Liver (tissue), 3 donors: ENCODE measurements at regions not wholly inside any gene's neighbourhood (a gene's known extent, or its start where the extent isn't known, plus 50 kb on each side); places are given as distances from the start of the nearest gene placed in this dataset.

Source experiments
- EGR1 ChIP-seq, 2 donors: IDR thresholded peaks; 2 replicates each; pipeline ENCODE4 v1.6.1; 2016 to 2018; ENCODE audit warnings: antibody characterized with exemption in 2 of 2, low read depth in 2 of 2
- GABPA ChIP-seq, 2 donors: IDR thresholded peaks in 1 of 2; conservative IDR thresholded peaks in 1 of 2; 2 replicates each; pipeline ENCODE4 v1.6.1; 2016; ENCODE audit warnings: antibody characterized with exemption in 2 of 2, mild to moderate bottlenecking in 1 of 2, moderate library complexity in 1 of 2
- JUND ChIP-seq, 2 donors: IDR thresholded peaks; 2 replicates each; pipeline ENCODE4 v1.6.1; 2016; ENCODE audit warnings: antibody characterized with exemption in 2 of 2
- RAD21 ChIP-seq, 2 donors: IDR thresholded peaks; 2 replicates each; pipeline ENCODE4 v1.6.1; 2016; ENCODE audit warnings: antibody characterized with exemption in 2 of 2, mild to moderate bottlenecking in 2 of 2
- SP1 ChIP-seq: IDR thresholded peaks from 2 replicates; pipeline ENCODE4 v1.6.1; 2018; ENCODE audit warnings: antibody characterized with exemption, mild to moderate bottlenecking
- TAF1 ChIP-seq: conservative IDR thresholded peaks from 2 replicates; pipeline ENCODE4 v1.6.1; 2016; ENCODE audit warnings: antibody characterized with exemption, mild to moderate bottlenecking
- YY1 ChIP-seq: IDR thresholded peaks from 2 replicates; pipeline ENCODE4 v1.6.1; 2016; ENCODE audit warnings: antibody characterized with exemption, mild to moderate bottlenecking
- ZBTB33 ChIP-seq: IDR thresholded peaks from 2 replicates; pipeline ENCODE4 v1.6.1; 2016; ENCODE audit warnings: antibody characterized with exemption
- TF ChIP-seq, protein P1 (sequence below): IDR thresholded peaks from 2 replicates; pipeline ENCODE4 v1.6.1; 2016; ENCODE audit warnings: antibody characterized with exemption
- TF ChIP-seq, protein P2 (sequence below): fragments of 150-350 bp; IDR thresholded peaks from 2 replicates; pipeline ENCODE4 v1.5.1; 2017; ENCODE audit warnings: improper control_type of control experiment, low read depth, low read length; ENCODE audit not compliant: missing input control
- TF ChIP-seq, protein P3 (sequence below): IDR thresholded peaks from 2 replicates; pipeline ENCODE4 v1.6.1; 2016; ENCODE audit warnings: antibody characterized with exemption, mild to moderate bottlenecking
- donor health status: healthy.
- donor health status: healthy.

- TF ChIP-seq, protein P1, sequence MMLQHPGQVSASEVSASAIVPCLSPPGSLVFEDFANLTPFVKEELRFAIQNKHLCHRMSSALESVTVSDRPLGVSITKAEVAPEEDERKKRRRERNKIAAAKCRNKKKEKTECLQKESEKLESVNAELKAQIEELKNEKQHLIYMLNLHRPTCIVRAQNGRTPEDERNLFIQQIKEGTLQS: no peak
- no peak for TF ChIP-seq TAF1
- no peak for TF ChIP-seq GABPA (IDR thresholded peaks at IDR 0.05 in 1 of 2, conservative IDR thresholded peaks at IDR 0.05 in 1 of 2)
- TF ChIP-seq, protein P2, sequence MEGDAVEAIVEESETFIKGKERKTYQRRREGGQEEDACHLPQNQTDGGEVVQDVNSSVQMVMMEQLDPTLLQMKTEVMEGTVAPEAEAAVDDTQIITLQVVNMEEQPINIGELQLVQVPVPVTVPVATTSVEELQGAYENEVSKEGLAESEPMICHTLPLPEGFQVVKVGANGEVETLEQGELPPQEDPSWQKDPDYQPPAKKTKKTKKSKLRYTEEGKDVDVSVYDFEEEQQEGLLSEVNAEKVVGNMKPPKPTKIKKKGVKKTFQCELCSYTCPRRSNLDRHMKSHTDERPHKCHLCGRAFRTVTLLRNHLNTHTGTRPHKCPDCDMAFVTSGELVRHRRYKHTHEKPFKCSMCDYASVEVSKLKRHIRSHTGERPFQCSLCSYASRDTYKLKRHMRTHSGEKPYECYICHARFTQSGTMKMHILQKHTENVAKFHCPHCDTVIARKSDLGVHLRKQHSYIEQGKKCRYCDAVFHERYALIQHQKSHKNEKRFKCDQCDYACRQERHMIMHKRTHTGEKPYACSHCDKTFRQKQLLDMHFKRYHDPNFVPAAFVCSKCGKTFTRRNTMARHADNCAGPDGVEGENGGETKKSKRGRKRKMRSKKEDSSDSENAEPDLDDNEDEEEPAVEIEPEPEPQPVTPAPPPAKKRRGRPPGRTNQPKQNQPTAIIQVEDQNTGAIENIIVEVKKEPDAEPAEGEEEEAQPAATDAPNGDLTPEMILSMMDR: no peak
- TF ChIP-seq, protein P3, sequence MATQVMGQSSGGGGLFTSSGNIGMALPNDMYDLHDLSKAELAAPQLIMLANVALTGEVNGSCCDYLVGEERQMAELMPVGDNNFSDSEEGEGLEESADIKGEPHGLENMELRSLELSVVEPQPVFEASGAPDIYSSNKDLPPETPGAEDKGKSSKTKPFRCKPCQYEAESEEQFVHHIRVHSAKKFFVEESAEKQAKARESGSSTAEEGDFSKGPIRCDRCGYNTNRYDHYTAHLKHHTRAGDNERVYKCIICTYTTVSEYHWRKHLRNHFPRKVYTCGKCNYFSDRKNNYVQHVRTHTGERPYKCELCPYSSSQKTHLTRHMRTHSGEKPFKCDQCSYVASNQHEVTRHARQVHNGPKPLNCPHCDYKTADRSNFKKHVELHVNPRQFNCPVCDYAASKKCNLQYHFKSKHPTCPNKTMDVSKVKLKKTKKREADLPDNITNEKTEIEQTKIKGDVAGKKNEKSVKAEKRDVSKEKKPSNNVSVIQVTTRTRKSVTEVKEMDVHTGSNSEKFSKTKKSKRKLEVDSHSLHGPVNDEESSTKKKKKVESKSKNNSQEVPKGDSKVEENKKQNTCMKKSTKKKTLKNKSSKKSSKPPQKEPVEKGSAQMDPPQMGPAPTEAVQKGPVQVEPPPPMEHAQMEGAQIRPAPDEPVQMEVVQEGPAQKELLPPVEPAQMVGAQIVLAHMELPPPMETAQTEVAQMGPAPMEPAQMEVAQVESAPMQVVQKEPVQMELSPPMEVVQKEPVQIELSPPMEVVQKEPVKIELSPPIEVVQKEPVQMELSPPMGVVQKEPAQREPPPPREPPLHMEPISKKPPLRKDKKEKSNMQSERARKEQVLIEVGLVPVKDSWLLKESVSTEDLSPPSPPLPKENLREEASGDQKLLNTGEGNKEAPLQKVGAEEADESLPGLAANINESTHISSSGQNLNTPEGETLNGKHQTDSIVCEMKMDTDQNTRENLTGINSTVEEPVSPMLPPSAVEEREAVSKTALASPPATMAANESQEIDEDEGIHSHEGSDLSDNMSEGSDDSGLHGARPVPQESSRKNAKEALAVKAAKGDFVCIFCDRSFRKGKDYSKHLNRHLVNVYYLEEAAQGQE: no peak
- TF ChIP-seq EGR1 (IDR thresholded peaks at IDR 0.05; ENCODE audit: low read depth in 2 of 2): no peak
- TF ChIP-seq ZBTB33: no peak
- no peak for TF ChIP-seq SP1
- TF ChIP-seq JUND (IDR thresholded peaks at IDR 0.05): no peak
- TF ChIP-seq YY1: no peak
- no peak for TF ChIP-seq RAD21 (IDR thresholded peaks at IDR 0.05)
Measured at GRCh38 chr17:63140255-63140654, 174.2 kb downstream of the TANC2 start.
